Limb (tissue), 2 donors: ENCODE measurements at regions not wholly inside any gene's neighbourhood (a gene's known extent, or its start where the extent isn't known, plus 50 kb on each side); places are given as distances from the start of the nearest gene placed in this dataset.

ENCODE experiments used
- DNase-seq, 2 donors: peaks; one replicate each; pipeline ENCODE4 v3.0.0-alpha.2; 2016; ENCODE audit errors: extremely low spot score in 2 of 2

GRCh38 chr13:103325672-103326071 is 259.5 kb upstream of the SLC10A2 start:
- DNase-seq = no peak

GRCh38 chr13:103324641-103325040 is 258.4 kb upstream of the SLC10A2 start:
- DNase-seq = no peak

- no peak for DNase-seq
Measured at GRCh38 chr13:103315711-103316110, 249.5 kb upstream of the SLC10A2 start.

GRCh38 chr13:103312467-103312866 is 246.2 kb upstream of the SLC10A2 start:
- no peak for DNase-seq

- no peak for DNase-seq
Measured at GRCh38 chr13:103308667-103309066, 242.4 kb upstream of the SLC10A2 start.

- DNase-seq = no peak
Measured at GRCh38 chr13:103306163-103306562, 239.9 kb upstream of the SLC10A2 start.

GRCh38 chr13:103303078-103303651 is 236.9 kb upstream of the SLC10A2 start:
- DNase-seq = no peak

GRCh38 chr13:103302676-103303075 is 236.5 kb upstream of the SLC10A2 start:
- DNase-seq = no peak

GRCh38 chr13:103299079-103299478 is 232.9 kb upstream of the SLC10A2 start:
- DNase-seq = no peak

- DNase-seq = no peak
Measured at GRCh38 chr13:103297083-103297482, 230.9 kb upstream of the SLC10A2 start.

GRCh38 chr13:103291798-103292572 is 225.8 kb upstream of the SLC10A2 start:
- no peak for DNase-seq

GRCh38 chr13:103291226-103291625 is 225.0 kb upstream of the SLC10A2 start:
- no peak for DNase-seq

- DNase-seq = no peak
Measured at GRCh38 chr13:103289681-103290080, 223.5 kb upstream of the SLC10A2 start.

GRCh38 chr13:103288114-103288513 is 221.9 kb upstream of the SLC10A2 start:
- DNase-seq = no peak

GRCh38 chr13:103287659-103288058 is 221.4 kb upstream of the SLC10A2 start:
- DNase-seq = no peak

GRCh38 chr13:103284466-103284865 is 218.2 kb upstream of the SLC10A2 start:
- DNase-seq = no peak

- DNase-seq = no peak
Measured at GRCh38 chr13:103283451-103283820, 217.2 kb upstream of the SLC10A2 start.

- DNase-seq = no peak
Measured at GRCh38 chr13:103282571-103283450, 216.6 kb upstream of the SLC10A2 start.

GRCh38 chr13:103277959-103278694 is 211.9 kb upstream of the SLC10A2 start:
- DNase-seq = no peak

- DNase-seq = no peak
Measured at GRCh38 chr13:103276775-103277498, 210.7 kb upstream of the SLC10A2 start.

GRCh38 chr13:103275722-103276121 is 209.5 kb upstream of the SLC10A2 start:
- DNase-seq = no peak
